H1 (cell line): ENCODE measurements at regions not wholly inside any gene's neighbourhood (a gene's known extent, or its start where the extent isn't known, plus 50 kb on each side); places are given as distances from the start of the nearest gene placed in this dataset.

Experiments
- CTCF ChIA-PET: fragments of 300-600 bp; sonication (Branson Sonifier 250); formaldehyde crosslinking; loops from one replicate; lab custom pipeline; 2021; ENCODE audit not compliant: partially characterized antibody; lab: Charles Lee
- POLR2A ChIA-PET: fragments of 300-600 bp; sonication (Branson Sonifier 250); formaldehyde crosslinking; loops from one replicate; lab custom pipeline; 2021; ENCODE audit warnings: inconsistent platforms; ENCODE audit not compliant: partially characterized antibody; lab: Charles Lee
- DNase-seq, 2 experiments: peaks; one replicate each; pipeline versions ENCODE4 v3.0.0 to v3.0.0-alpha.2; 2010 to 2022; ENCODE audit warnings: low spot score in 2 of 2, low read depth in 1 of 2, mixed read lengths in 1 of 2
- FAIRE-seq: peaks from 2 replicates; lab custom pipeline; 2011; peaks lifted over from hg19 to GRCh38; lab: Jason Lieb, UNC
- H2AFZ ChIP-seq: 2 replicates; pipeline ENCODE4 v1.8.1; 2012; ENCODE audit warnings: low read length, inconsistent platforms
- H2AK5ac ChIP-seq: 2 replicates; pipeline ENCODE4 v1.6.1; 2013; ENCODE audit warnings: low read depth, low read length
- H2BK120ac ChIP-seq: replicated peaks from 2 replicates; pipeline ENCODE3; 2013; ENCODE audit warnings: low read depth, low read length, inconsistent platforms
- H2BK12ac ChIP-seq: 2 replicates; pipeline ENCODE4 v1.6.1; 2013; ENCODE audit warnings: low read depth, low read length
- H2BK15ac ChIP-seq: 2 replicates; pipeline ENCODE4 v1.6.1; 2013; ENCODE audit warnings: low read length
- H2BK20ac ChIP-seq: 2 replicates; pipeline ENCODE4 v1.6.1; 2013; ENCODE audit warnings: low read length
- H2BK5ac ChIP-seq: 2 replicates; pipeline ENCODE4 v1.6.1; 2013; ENCODE audit warnings: low read depth, low read length
- H3K14ac ChIP-seq: 2 replicates; pipeline ENCODE4 v1.6.1; 2013; ENCODE audit warnings: inconsistent platforms; ENCODE audit not compliant: insufficient read length
- H3K18ac ChIP-seq: 2 replicates; pipeline ENCODE4 v1.6.1; 2013; ENCODE audit warnings: low read length; ENCODE audit errors: extremely low read depth
- H3K23ac ChIP-seq: 2 replicates; pipeline ENCODE4 v1.6.1; 2013; ENCODE audit warnings: inconsistent platforms; ENCODE audit not compliant: insufficient read length
- H3K23me2 ChIP-seq: 2 replicates; pipeline ENCODE4 v1.6.1; 2013; ENCODE audit warnings: low read depth, low read length
- H3K27ac ChIP-seq: 2 replicates; pipeline ENCODE4 v1.6.1; 2011; ENCODE audit warnings: low read depth, low read length, inconsistent platforms
- H3K27me3 ChIP-seq, 4 experiments: replicated peaks in 1 of 4; 1 replicate in 1 of 4; 2 replicates in 3 of 4; pipeline versions ENCODE4 v1.6.1 to v1.8.1; 2011 to 2013; ENCODE audit warnings: low read length in 3 of 4, mild to moderate bottlenecking in 3 of 4, inconsistent platforms in 2 of 4, mixed read lengths in 2 of 4, moderate library complexity in 1 of 4; ENCODE audit not compliant: control insufficient read depth in 3 of 4, insufficient read depth in 3 of 4; ENCODE audit errors: extremely low read depth in 1 of 4
- H3K36me3 ChIP-seq, 4 experiments: 2 replicates each; pipeline versions ENCODE4 v1.6.1 to v1.8.1; 2011 to 2013; ENCODE audit warnings: mild to moderate bottlenecking in 4 of 4, low read length in 3 of 4, moderate library complexity in 2 of 4, control low read depth in 1 of 4, inconsistent platforms in 1 of 4; ENCODE audit not compliant: insufficient read depth in 4 of 4, control insufficient read depth in 2 of 4
- H3K4ac ChIP-seq: replicated peaks from 2 replicates; pipeline ENCODE3; 2013; ENCODE audit warnings: low read length, low read depth, mixed read lengths, inconsistent platforms; ENCODE audit not compliant: insufficient read length
- H3K4me1 ChIP-seq, 4 experiments: replicated peaks in 1 of 4; 1 replicate in 1 of 4; 2 replicates in 3 of 4; pipeline versions ENCODE4 v1.6.1 to v1.8.1; 2011 to 2013; ENCODE audit warnings: low read length in 3 of 4, inconsistent platforms in 2 of 4, mixed read lengths in 1 of 4; ENCODE audit not compliant: insufficient read depth in 4 of 4, control insufficient read depth in 3 of 4
- H3K4me2 ChIP-seq, 2 experiments: 2 replicates each; pipeline versions ENCODE4 v1.6.1 to v1.8.1; 2011 to 2013; ENCODE audit warnings: low read depth in 2 of 2, low read length in 2 of 2, control low read depth in 1 of 2, inconsistent platforms in 1 of 2, mild to moderate bottlenecking in 1 of 2; ENCODE audit not compliant: insufficient read depth in 1 of 2
- H3K4me3 ChIP-seq, 4 experiments: fragments of 200-600, 300-600 bp in 1 of 4; sonication (generic), shearing (Covaris generic), sonication (Bioruptor Twin) in 1 of 4; 2 replicates each; pipeline versions ENCODE4 v1.5.1 to v1.8.1; 2011 to 2016; ENCODE audit warnings: low read length in 4 of 4, low read depth in 3 of 4, control low read depth in 2 of 4, inconsistent platforms in 2 of 4, mild to moderate bottlenecking in 2 of 4, mixed read lengths in 1 of 4, moderate library complexity in 1 of 4; ENCODE audit not compliant: insufficient read depth in 2 of 4; ENCODE audit errors: extremely low read depth in 1 of 4
- H3K56ac ChIP-seq: replicated peaks from 2 replicates; pipeline ENCODE3; 2013; ENCODE audit warnings: low read depth, mild to moderate bottlenecking, mixed read lengths, low read length, inconsistent platforms; ENCODE audit not compliant: insufficient read length
- H3K79me1 ChIP-seq: 2 replicates; pipeline ENCODE4 v1.6.1; 2013; ENCODE audit warnings: low read depth, low read length, control low read depth
- H3K79me2 ChIP-seq, 2 experiments: 2 replicates each; pipeline versions ENCODE4 v1.6.1 to v1.8.1; 2012 to 2013; ENCODE audit warnings: low read length in 2 of 2, mild to moderate bottlenecking in 2 of 2, inconsistent platforms in 1 of 2; ENCODE audit not compliant: insufficient read depth in 2 of 2, control insufficient read depth in 1 of 2
- H3K9ac ChIP-seq, 4 experiments: replicated peaks in 1 of 4; 1 replicate in 1 of 4; 2 replicates in 3 of 4; pipeline versions ENCODE4 v1.6.1 to v1.8.1; 2011 to 2013; ENCODE audit warnings: low read depth in 3 of 4, low read length in 3 of 4, control low read depth in 2 of 4, mild to moderate bottlenecking in 2 of 4, moderate library complexity in 2 of 4, inconsistent platforms in 1 of 4; ENCODE audit errors: extremely low read depth in 1 of 4
- H3K9me3 ChIP-seq, 2 experiments: 2 replicates each; pipeline versions ENCODE4 v1.6.1 to v1.8.1; 2012 to 2013; ENCODE audit warnings: mild to moderate bottlenecking in 2 of 2, moderate library complexity in 2 of 2, control low read depth in 1 of 2, inconsistent platforms in 1 of 2, low read depth in 1 of 2, low read length in 1 of 2, mixed read lengths in 1 of 2; ENCODE audit not compliant: insufficient read depth in 2 of 2
- H4K20me1 ChIP-seq, 2 experiments: replicated peaks in 1 of 2; 2 replicates each; pipeline versions ENCODE3 to v1.8.1; 2011 to 2013; ENCODE audit warnings: inconsistent platforms in 2 of 2, low read length in 2 of 2, mild to moderate bottlenecking in 1 of 2; ENCODE audit not compliant: insufficient read depth in 2 of 2, control insufficient read depth in 1 of 2
- H4K5ac ChIP-seq: 2 replicates; pipeline ENCODE4 v1.6.1; 2013; ENCODE audit warnings: low read length, low read depth, mixed read lengths, inconsistent platforms; ENCODE audit not compliant: insufficient read length
- H4K8ac ChIP-seq: 2 replicates; pipeline ENCODE4 v1.8.0; 2013; ENCODE audit warnings: mild to moderate bottlenecking, moderate library complexity, low read length, inconsistent platforms; ENCODE audit not compliant: insufficient read depth; ENCODE audit errors: extremely low read depth
- H4K91ac ChIP-seq: replicated peaks from 2 replicates; pipeline ENCODE3; 2013; ENCODE audit warnings: low read length, mixed read lengths, inconsistent platforms; ENCODE audit not compliant: insufficient read length
- EP300 ChIP-seq, 2 experiments: IDR thresholded peaks; 1 replicate in 1 of 2; 2 replicates in 1 of 2; pipeline ENCODE4 v1.6.1; 2011 to 2012; ENCODE audit warnings: low read depth in 2 of 2, low read length in 2 of 2, mild to moderate bottlenecking in 2 of 2, borderline replicate concordance in 1 of 2, inconsistent platforms in 1 of 2, moderate library complexity in 1 of 2
- GABPA ChIP-seq: IDR thresholded peaks from 2 replicates; pipeline ENCODE4 v1.6.1; 2011; ENCODE audit warnings: mild to moderate bottlenecking, low read length, moderate library complexity, borderline replicate concordance; ENCODE audit not compliant: insufficient read depth
- PHF8 ChIP-seq: fragments of 200-600 bp; sonication (generic); conservative IDR thresholded peaks from 2 replicates; pipeline ENCODE4 v1.7.1; 2012; ENCODE audit warnings: low read depth, mild to moderate bottlenecking, inconsistent platforms, low read length, moderate library complexity
- SIRT6 ChIP-seq: IDR thresholded peaks from one replicate; pipeline ENCODE4 v1.7.1; 2012; ENCODE audit warnings: low read length, inconsistent platforms
- WGBS, 2 experiments: shearing (Covaris generic) in 1 of 2; methylation state at CpG; one replicate each; pipeline versions ENCODE4 v1.1.6 to v1.1.7; 2013 to 2015; ENCODE audit warnings: low lambda C conversion rate in 2 of 2, mixed read lengths in 2 of 2, inconsistent platforms in 1 of 2, low coverage in 1 of 2, missing lambda C conversion rate in 1 of 2; ENCODE audit not compliant: insufficient replicate concordance in 2 of 2, insufficient coverage in 1 of 2, insufficient read length in 1 of 2; ENCODE audit errors: extremely low coverage in 1 of 2, missing lambda C conversion rate in 1 of 2; 5-methylcytosine and 5-hydroxymethylcytosine counted together

DNA sequence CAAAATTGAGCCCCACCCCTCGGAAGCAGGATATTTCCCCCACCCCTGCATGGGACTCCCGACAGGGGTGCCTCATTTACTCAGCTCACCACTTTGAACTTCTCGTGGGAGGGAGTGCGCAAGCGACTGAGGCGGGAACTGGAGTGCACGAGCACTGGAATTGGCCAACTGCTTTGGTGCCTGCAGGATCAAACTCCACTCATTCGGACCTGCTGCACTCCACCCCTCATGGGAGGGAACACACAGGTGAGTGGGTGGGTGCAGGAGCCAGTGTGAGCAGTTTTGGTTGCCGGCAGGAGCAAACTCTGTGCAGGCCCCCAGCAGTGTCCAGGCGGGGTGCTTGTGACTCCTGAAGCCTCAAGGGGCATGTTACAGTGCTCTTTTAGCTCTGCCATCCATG is 301.2 kb downstream of the TUSC1 start:
- no peak overlapping the region for H3K56ac ChIP-seq
- no peak overlapping the region for H3K18ac ChIP-seq
- H3K79me1 ChIP-seq: no peaks in the 10 kb centered on the region
- H4K20me1 ChIP-seq: no peaks in the 10 kb centered on the region
- H3K9ac ChIP-seq: no peak overlapping the region
- no peak overlapping the region for H3K4me3 ChIP-seq
- 89% methylated on average over 10 of the region's 10 CpGs; no CpG with 5 or more reads in 1 of the 2 experiments for WGBS, 2 experiments
- H3K14ac ChIP-seq: no peak overlapping the region
- ChIA-PET CTCF (interaction anchor here (1.4 kb wide), 1 partner anchor 13 kb away, joined by 3 read pairs; no protein-coding TSS in a partner anchor), POLR2A (no interaction called here)
- H3K4ac ChIP-seq: no peak overlapping the region
- H2BK15ac ChIP-seq: no peak overlapping the region
- no peak overlapping the region for H4K91ac ChIP-seq
- H3K4me2 ChIP-seq: no peak overlapping the region
- H2AK5ac ChIP-seq: no peak overlapping the region
- no peaks in the 10 kb centered on the region for H3K79me2 ChIP-seq
- H3K23me2 ChIP-seq: no peaks in the 10 kb centered on the region
- H3K36me3 ChIP-seq: no peaks in the 10 kb centered on the region
- H2BK20ac ChIP-seq: no peak overlapping the region
- no peak overlapping the region for H2BK120ac ChIP-seq
- H3K9me3 ChIP-seq: no peaks in the 10 kb centered on the region
- H3K4me1 ChIP-seq: no peaks in the 10 kb centered on the region; a peak in 1 of 7 replicates
- no peak overlapping the region for H4K5ac ChIP-seq
- H3K23ac ChIP-seq: no peak overlapping the region
- no peaks in the 10 kb centered on the region for H3K27me3 ChIP-seq
- no peak overlapping the region for H2BK12ac ChIP-seq
- no peak overlapping the region for H3K27ac ChIP-seq
- no peak for TF ChIP-seq PHF8
- TF ChIP-seq EP300 (IDR thresholded peaks at IDR 0.05; ENCODE audit: borderline replicate concordance in 1 of 2, low read depth in 2 of 2, low read length in 2 of 2): no peak
- no peak for TF ChIP-seq GABPA
- TF ChIP-seq SIRT6: no peak
- TF ChIP-seq, all 59 proteins: peak for 0
- FAIRE-seq (no peak), DNase-seq (no peak)
- no peak overlapping the region for H4K8ac ChIP-seq
- no peak overlapping the region for H2BK5ac ChIP-seq
- H2AFZ ChIP-seq: peak overlapping the region; percentile 84; the same call in 1 of the 2 replicates
